GM18499 (cell line): ENCODE measurements at regions not wholly inside any gene's neighbourhood (a gene's known extent, or its start where the extent isn't known, plus 50 kb on each side); places are given as distances from the start of the nearest gene placed in this dataset.
"Not testable (repeated sequence)": the region's sequence is repeated elsewhere in the genome, so short reads cannot be mapped to it uniquely, and the experiment has no call there.

Source experiments
- ATAC-seq: cut with Tn5 transposase; IDR thresholded peaks from one replicate; pipeline ENCODE4 v1.9.1; 2021; ENCODE audit warnings: moderate number of reproducible peaks; ENCODE audit not compliant: insufficient read depth, unreplicated experiment

DNA sequence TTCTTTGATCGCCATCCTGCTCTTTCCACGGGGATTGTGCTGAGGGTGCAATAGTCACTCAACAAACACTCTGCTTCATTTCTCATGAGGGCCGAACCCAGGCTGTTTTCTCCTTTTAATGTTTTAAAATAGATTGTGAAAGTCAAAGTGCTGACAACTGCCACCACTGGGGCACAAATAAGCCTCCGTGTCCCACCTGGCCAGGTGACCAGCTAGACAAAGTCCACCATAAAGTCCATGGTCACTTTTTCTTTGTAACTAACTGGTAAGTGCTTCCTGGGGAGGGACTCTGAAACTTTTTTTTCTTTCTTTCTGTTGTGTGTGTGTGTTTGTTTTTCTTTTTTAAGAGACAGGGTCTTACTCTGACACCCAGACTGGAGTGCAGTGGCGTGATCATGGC is 219.8 kb downstream of the LY86 start:
- ATAC-seq = no peak

DNA sequence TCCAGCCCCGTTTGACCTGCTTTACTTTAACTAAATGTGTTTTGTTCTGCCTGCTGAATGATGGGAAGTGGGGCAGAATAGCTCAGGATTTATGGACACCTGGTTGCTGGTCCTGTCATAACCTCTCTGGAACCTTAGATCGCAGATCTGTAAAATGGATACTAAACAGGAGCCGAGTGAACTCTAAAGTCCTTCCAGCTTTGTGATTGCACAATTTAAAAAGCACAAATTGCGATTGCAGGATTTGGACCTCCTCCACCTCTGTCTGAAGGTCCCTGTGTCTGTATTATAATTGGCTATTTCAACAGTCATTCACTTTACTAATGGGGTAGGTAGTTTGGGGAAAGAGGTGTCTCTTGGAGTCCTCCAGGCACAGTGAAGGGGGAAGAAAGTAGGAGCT is 220.4 kb downstream of the LY86 start:
- no peak for ATAC-seq

GRCh38 chr6:6810727-6811126 is 222.2 kb downstream of the LY86 start:
- no peak for ATAC-seq

DNA sequence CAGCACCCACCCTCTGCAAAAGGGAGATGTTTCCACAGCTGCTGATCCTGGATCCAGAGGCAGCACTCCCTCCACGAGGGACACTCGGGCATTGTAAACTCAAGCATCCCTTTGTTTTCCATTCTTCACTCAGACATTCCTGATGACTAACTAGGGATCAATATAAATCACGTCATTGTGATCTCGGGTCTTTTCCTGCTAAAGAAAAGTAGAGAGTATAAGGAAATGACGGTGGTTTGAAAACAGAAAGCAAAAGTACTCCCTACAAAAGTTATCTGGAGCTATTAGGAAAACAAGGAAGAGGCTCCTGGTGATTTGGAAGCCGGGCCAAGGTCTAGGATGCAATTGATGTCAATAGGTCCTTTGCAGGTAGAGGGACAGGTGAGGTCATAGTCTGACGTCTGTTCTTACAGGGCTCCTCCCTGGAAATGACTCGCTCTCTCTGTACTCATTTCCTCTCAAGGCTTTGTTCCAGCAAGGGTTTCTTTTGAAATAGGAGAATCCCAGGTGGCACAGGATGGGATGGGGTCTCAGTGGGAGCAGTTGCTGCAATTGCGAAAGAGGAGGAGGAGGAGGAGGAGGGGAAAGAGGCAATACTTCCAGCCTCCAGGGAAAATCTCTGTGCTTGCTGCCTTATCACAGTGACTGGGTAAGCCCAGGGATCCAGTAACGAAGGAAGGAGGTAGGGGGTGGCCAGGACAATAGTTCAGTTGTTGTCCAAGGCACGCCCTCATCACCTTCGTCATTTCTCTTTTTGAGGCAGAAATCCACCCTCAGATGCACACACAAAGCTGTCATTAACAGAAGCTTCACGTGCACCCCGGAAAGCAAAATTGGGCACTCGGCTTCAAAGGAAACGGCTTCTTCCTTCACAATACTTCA is 222.8 kb downstream of the LY86 start:
- no peak for ATAC-seq

DNA sequence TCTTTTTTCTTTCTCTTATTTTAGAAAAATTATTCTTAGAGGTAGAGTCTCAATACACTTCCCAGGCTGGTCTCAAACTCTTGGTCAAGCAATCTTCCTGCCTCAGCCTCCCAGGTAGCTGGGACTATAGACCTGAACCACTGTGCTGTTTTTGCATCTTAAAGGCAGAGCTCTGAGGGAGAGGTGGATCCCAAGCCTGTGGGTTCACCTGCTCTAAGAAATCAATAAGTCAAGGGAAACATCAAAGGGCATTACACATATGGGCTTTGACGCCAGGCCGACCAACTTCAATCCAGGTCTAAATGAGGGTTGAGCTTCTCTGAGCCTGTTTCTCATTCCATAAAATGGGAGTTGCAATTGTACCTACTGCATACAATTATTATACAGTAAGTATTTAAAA is 223.9 kb downstream of the LY86 start:
- no peak for ATAC-seq

DNA sequence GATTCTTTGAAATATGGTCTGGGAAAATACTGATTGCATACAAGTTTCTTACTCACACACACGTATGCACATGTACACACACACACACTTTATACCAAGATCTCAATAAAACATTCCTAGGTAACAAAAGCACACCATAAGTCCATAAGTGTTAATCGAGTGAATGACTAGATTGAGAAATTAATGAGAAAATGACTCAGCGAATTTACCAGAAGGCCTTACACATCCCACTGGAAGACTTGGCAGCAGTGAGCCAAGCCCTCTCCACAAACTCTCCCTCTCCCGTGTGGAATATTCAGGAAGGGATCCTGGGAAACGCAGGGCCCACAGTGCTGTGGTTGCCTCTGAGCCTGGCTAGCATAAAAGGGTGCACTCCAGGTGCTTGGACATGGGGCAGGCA is 227.2 kb downstream of the LY86 start:
- no peak for ATAC-seq

- no peak for ATAC-seq
Measured at GRCh38 chr6:6816716-6817115, 228.2 kb downstream of the LY86 start.

- no peak for ATAC-seq
Measured at GRCh38 chr6:6818078-6818639, 229.6 kb downstream of the LY86 start.

DNA sequence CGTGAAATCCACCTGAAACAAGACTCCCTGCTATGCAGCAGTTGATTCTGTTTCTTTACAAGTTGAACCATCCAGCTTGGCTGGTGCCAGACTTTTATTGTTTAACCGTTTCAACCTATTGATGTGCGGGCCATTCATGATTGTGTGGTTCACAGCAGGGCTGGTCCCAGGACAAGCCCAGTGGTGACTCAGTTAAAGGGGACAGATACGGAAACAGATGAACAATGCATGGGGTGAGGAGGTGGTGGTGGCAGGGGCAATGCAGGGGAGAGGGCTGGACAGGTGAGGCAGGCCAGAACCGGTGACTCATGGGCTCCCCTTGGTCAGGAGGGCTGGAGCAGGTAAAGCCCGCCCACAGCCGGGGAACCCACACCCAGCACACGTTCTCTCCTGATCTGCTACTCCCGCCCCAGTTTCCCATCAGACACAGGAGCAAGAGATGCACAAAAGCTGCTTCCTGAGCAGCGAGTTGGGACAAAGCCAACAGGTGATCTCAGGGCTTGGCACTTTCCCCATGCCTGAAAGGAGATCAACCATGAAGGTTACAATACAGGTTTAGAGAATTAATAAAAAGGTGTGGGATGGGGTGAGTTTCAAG is 232.2 kb downstream of the LY86 start:
- ATAC-seq = no peak

GRCh38 chr6:6821639-6822261 is 233.2 kb downstream of the LY86 start:
- ATAC-seq = no peak

GRCh38 chr6:6823030-6823429 is 234.5 kb downstream of the LY86 start:
- no peak for ATAC-seq

- ATAC-seq = no peak
Measured at GRCh38 chr6:6823568-6824224, 235.2 kb downstream of the LY86 start.

DNA sequence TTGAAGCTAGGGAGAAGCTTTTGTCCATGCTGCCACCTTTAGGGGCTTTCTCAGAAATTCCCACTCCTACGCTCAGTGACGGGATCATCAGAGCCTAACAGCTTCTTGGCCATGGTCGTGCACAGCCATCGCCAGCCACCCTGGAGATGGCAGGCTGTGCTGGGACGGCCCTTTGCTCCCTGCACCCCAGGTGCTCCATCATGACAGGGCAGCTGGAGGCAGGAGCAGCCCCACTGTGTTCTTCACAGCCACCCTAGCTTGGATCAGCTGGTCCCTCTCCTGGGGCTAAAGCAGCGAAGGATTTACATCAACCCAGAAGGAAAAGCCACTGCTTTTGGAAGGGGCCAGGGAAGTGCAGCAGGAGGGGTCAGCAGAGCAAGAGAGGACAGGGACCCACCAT is 235.9 kb downstream of the LY86 start:
- ATAC-seq = no peak

DNA sequence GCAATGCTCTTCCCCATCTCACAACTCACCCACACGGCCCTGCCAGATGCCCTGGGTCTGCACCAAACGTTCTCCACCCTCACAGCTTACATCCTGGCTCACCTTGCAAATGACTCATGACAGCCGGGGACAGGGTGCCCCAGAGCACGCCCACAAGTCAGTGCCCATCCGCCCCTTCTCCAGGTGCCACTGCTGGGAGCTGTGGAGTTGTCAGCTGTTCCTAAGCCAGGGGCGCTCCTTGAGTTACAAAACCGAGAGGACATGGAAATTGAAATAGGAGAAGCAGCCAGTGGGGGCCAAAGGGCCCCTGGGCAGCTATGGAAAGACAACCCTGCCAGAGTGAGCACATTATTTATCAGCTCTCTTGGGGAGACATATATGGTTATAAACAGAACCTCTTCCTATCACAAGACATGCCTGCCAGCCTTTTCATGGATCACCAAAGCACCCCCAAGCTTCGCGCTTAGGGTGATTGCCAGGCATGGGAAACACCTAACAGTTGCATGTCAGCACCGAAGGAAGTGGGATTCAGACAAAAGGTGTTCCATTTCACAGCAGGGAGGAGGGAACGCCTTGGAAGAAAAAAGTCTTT is 236.8 kb downstream of the LY86 start:
- no peak for ATAC-seq

GRCh38 chr6:6826095-6826901 is 237.8 kb downstream of the LY86 start:
- ATAC-seq = peak; percentile 55

DNA sequence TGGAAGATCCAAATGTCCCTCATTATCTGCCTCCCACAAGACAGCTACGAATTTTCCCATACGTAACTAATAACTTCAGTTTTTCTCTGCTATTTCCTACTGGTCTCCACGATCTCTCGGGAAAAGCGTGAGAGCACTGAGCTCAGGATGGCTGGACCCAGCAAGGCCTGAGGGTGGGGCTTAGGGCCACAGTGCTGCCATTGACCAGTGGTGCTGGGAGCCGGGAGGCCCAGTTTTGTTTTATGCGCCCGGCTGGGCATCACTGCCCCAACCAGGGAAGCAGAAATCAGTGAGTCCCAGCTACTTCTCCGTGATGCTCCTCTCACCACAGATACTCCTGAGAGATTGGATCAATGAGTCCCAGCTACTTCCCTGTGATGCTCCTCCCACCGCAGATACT is 238.4 kb downstream of the LY86 start:
- no peak for ATAC-seq

GRCh38 chr6:6829872-6830685 is 241.6 kb downstream of the LY86 start:
- no peak for ATAC-seq

- ATAC-seq = not testable (repeated sequence)
Measured at GRCh38 chr6:6830686-6831063, 242.2 kb downstream of the LY86 start.

DNA sequence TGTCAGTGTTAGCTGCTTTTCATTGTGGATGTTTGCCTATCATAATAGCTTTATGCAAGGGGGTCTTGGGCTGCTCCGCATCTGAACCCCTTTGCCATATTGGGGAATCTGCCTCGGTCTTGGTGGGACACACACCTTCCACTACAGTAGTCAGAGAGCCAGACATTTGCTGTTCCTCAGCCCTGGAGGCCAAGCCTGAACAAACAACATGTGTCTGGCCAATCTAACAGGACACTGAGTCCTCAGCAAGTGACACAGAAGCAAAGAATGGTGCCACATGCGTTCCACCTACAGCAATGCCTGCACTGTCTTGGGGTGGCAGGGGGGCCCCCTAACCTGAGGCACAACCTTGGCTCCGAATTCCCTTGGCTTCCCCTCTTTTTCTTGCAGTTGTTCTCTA is 243.9 kb downstream of the LY86 start:
- ATAC-seq = no peak
